ENCODE measurements at regions not wholly inside any gene's neighbourhood (a gene's known extent, or its start where the extent isn't known, plus 50 kb on each side); places are given as distances from the start of the nearest gene placed in this dataset.

- no peak overlapping the region for H2AFZ ChIP-seq (ENCODE audit: insufficient read depth, low read depth, low read length, poor library complexity, severe bottlenecking)
- CTCF ChIA-PET: no interaction called here
- H3K4me3 Mint-ChIP-seq: no peak overlapping the region
Measured at GRCh38 chr17:45663772-45664171, 120.3 kb upstream of the CRHR1 start.

DNA sequence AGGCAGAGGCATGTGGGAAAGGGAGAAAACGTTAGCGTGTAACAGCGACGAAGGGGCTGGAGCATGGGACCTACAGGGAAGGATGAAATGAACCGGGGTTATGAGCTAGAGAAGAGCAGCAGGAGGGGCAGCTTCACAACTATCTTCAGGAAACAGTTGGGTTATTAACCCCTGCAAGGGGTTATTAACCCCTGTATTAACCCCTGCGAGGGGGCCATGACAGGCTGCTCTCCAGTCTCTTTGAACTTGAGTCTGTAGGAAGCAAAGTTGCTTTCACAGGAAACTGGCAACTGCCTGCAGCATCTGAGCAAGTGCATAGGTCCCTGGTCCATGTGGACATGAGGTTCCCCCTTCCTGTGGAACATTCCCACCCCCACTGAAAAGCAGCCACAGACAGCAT lies 119.2 kb upstream of the CRHR1 start:
- no peak overlapping the region for H3K4me3 Mint-ChIP-seq
- POLR2A ChIA-PET: no interaction called here
- peaks cover 0 to 4% (median 0%) of the 10 kb centered on the region in 3 donors for H3K9me3 ChIP-seq (ENCODE audit: control extremely low read depth in 1 of 3, control insufficient read depth in 2 of 3, insufficient read depth in 1 of 3, low read length in 2 of 3)
- no peaks in the 10 kb centered on the region for H3K9me3 Mint-ChIP-seq (ENCODE audit: insufficient read depth)
- H3K79me2 ChIP-seq (ENCODE audit: control insufficient read depth, insufficient read depth, low read length): no peaks in the 10 kb centered on the region
- H3K4me3 ChIP-seq (ENCODE audit: control extremely low read depth in 1 of 5, extremely low read depth in 1 of 5, insufficient read depth in 1 of 5, low read depth in 2 of 5, low read length in 4 of 5): no peak overlapping the region
- H3K36me3 ChIP-seq (replicated peaks in 1 of 2; ENCODE audit: control extremely low read depth in 1 of 2, control insufficient read depth in 1 of 2, extremely low read depth in 1 of 2, insufficient read depth in 2 of 2, low read length in 1 of 2): no peaks in the 10 kb centered on the region
- no peak for ATAC-seq (ENCODE audit: low read depth)
- CTCF ChIA-PET: no interaction called here
- intact Hi-C loops (cut with micrococcal nuclease): no loop called here
- H2AFZ ChIP-seq (ENCODE audit: insufficient read depth, low read depth, low read length, poor library complexity, severe bottlenecking): no peak overlapping the region
- no peak overlapping the region for H3K4me2 ChIP-seq (replicated peaks; ENCODE audit: low read depth, low read length, poor library complexity, severe bottlenecking)
- no peak overlapping the region for H3K27ac ChIP-seq (ENCODE audit: low read length in 2 of 2)
- H3K4me1 Mint-ChIP-seq: no peaks in the 10 kb centered on the region
- peaks cover 0 to 16% (median 2%) of the 10 kb centered on the region in 4 experiments for H3K27me3 ChIP-seq (replicated peaks in 1 of 4; ENCODE audit: control extremely low read depth in 1 of 4, control insufficient read depth in 3 of 4, insufficient read depth in 4 of 4, low read length in 3 of 4)
- no peaks in the 10 kb centered on the region for H3K4me1 ChIP-seq (ENCODE audit: control insufficient read depth in 2 of 2, insufficient read depth in 2 of 2, low read length in 2 of 2)
- H3K27me3 Mint-ChIP-seq: peaks cover 47% of the 10 kb centered on the region
- TF ChIP-seq CTCF (IDR thresholded peaks at IDR 0.05) (no peak), EZH2 (IDR thresholded peaks at IDR 0.05; ENCODE audit: borderline replicate concordance, insufficient read depth, low read depth, low read length, poor library complexity, severe bottlenecking) (no peak)
- 17% methylated on average over 3 of the region's 6 CpGs for WGBS (ENCODE audit: insufficient coverage)
- no peak overlapping the region for H3K9ac ChIP-seq (ENCODE audit: low read length)
- no peak for DNase-seq
- H4K20me1 ChIP-seq (ENCODE audit: control insufficient read depth, insufficient read depth, low read length, poor library complexity, severe bottlenecking): no peaks in the 10 kb centered on the region
- H3K27ac Mint-ChIP-seq: no peak overlapping the region

More at GRCh38 chr17:45663772-45664171, 120.3 kb upstream of the CRHR1 start:
- POLR2A ChIA-PET: no interaction called here
- peaks cover 0 to 14% (median 2%) of the 10 kb centered on the region in 4 experiments for H3K27me3 ChIP-seq (replicated peaks in 1 of 4; ENCODE audit: control extremely low read depth in 1 of 4, control insufficient read depth in 3 of 4, insufficient read depth in 4 of 4, low read length in 3 of 4)
- peaks cover 0 to 4% (median 0%) of the 10 kb centered on the region in 3 donors for H3K9me3 ChIP-seq (ENCODE audit: control extremely low read depth in 1 of 3, control insufficient read depth in 2 of 3, insufficient read depth in 1 of 3, low read length in 2 of 3)
- WGBS (ENCODE audit: insufficient coverage): 90% methylated on average over 1 of the region's 1 CpG
- H3K27ac ChIP-seq (ENCODE audit: low read length in 2 of 2): no peak overlapping the region
- Mint-ChIP-seq H3K9me3 (ENCODE audit: insufficient read depth) (peaks cover 2% of the 10 kb centered on the region), H3K4me1 (no peaks in the 10 kb centered on the region), H3K27me3 (peaks cover 43% of the 10 kb centered on the region), H3K27ac (no peak overlapping the region)
- no peaks in the 10 kb centered on the region for H3K36me3 ChIP-seq (replicated peaks in 1 of 2; ENCODE audit: control extremely low read depth in 1 of 2, control insufficient read depth in 1 of 2, extremely low read depth in 1 of 2, insufficient read depth in 2 of 2, low read length in 1 of 2)
- H3K9ac ChIP-seq (ENCODE audit: low read length): no peak overlapping the region
- no peak overlapping the region for H3K4me3 ChIP-seq (ENCODE audit: control extremely low read depth in 1 of 5, extremely low read depth in 1 of 5, insufficient read depth in 1 of 5, low read depth in 2 of 5, low read length in 4 of 5)
- H3K4me1 ChIP-seq (ENCODE audit: control insufficient read depth in 2 of 2, insufficient read depth in 2 of 2, low read length in 2 of 2): no peaks in the 10 kb centered on the region
- H3K4me2 ChIP-seq (replicated peaks; ENCODE audit: low read depth, low read length, poor library complexity, severe bottlenecking): no peak overlapping the region
- no peaks in the 10 kb centered on the region for H3K79me2 ChIP-seq (ENCODE audit: control insufficient read depth, insufficient read depth, low read length)
- no peaks in the 10 kb centered on the region for H4K20me1 ChIP-seq (ENCODE audit: control insufficient read depth, insufficient read depth, low read length, poor library complexity, severe bottlenecking)
- intact Hi-C loops (cut with micrococcal nuclease): no loop called here
- ATAC-seq (ENCODE audit: low read depth): no peak
- DNase-seq: no peak
- TF ChIP-seq EZH2 (IDR thresholded peaks at IDR 0.05; ENCODE audit: borderline replicate concordance, insufficient read depth, low read depth, low read length, poor library complexity, severe bottlenecking) (no peak), CTCF (IDR thresholded peaks at IDR 0.05) (no peak)
